Smooth muscle cell (in vitro differentiated cells): ENCODE measurements at regions not wholly inside any gene's neighbourhood (a gene's known extent, or its start where the extent isn't known, plus 50 kb on each side); places are given as distances from the start of the nearest gene placed in this dataset.

Experiments
- DNase-seq: peaks from one replicate; lab custom pipeline; 2025; ENCODE audit not compliant: unreplicated experiment; lab: John Stamatoyannopoulos, UW
- H2AFZ ChIP-seq: fragments of 200-600 bp; sonication (generic); 2 replicates; pipeline ENCODE4 v1.6.0; 2016; ENCODE audit warnings: antibody characterized with exemption, low read depth, mild to moderate bottlenecking
- H3F3A ChIP-seq: fragments of 200-600 bp; sonication (generic); 2 replicates; pipeline ENCODE4 v1.6.0; 2017; ENCODE audit warnings: antibody characterized with exemption, low read depth
- H3K27ac ChIP-seq: fragments of 200-600 bp; sonication (generic); 2 replicates; pipeline ENCODE4 v1.5.1; 2016; ENCODE audit warnings: low read depth, mild to moderate bottlenecking
- H3K27me3 ChIP-seq: fragments of 200-600 bp; sonication (generic); 2 replicates; pipeline ENCODE4 v1.6.1; 2016; ENCODE audit warnings: low read depth, mild to moderate bottlenecking
- H3K36me3 ChIP-seq: fragments of 200-600 bp; sonication (generic); 2 replicates; pipeline ENCODE4 v1.5.1; 2016; ENCODE audit warnings: low read depth
- H3K4me1 ChIP-seq: fragments of 200-600 bp; sonication (generic); 2 replicates; pipeline ENCODE4 v1.5.1; 2016; ENCODE audit warnings: low read depth
- H3K4me2 ChIP-seq: fragments of 200-600 bp; sonication (generic); 2 replicates; pipeline ENCODE4 v1.6.0; 2016; ENCODE audit warnings: mild to moderate bottlenecking
- H3K4me3 ChIP-seq: fragments of 200-600 bp; sonication (generic); 2 replicates; pipeline ENCODE4 v1.5.1; 2016; ENCODE audit warnings: mild to moderate bottlenecking
- H3K79me2 ChIP-seq: fragments of 200-600 bp; sonication (generic); 2 replicates; pipeline ENCODE4 v1.6.0; 2016; ENCODE audit warnings: low read depth, mild to moderate bottlenecking
- H3K9ac ChIP-seq: fragments of 200-600 bp; sonication (generic); 2 replicates; pipeline ENCODE4 v1.6.0; 2016; ENCODE audit warnings: low read depth
- H3K9me3 ChIP-seq: fragments of 200-600 bp; sonication (generic); replicated peaks from 2 replicates; pipeline ENCODE4 v1.5.1; 2016; ENCODE audit warnings: low read depth
- H4K20me1 ChIP-seq: fragments of 200-600 bp; sonication (generic); 2 replicates; pipeline ENCODE4 v1.6.0; 2016; ENCODE audit warnings: low read depth
- WGBS: methylation state at CpG from one replicate; pipeline ENCODE4 v1.1.7; 2016; ENCODE audit warnings: low lambda C conversion rate; 5-methylcytosine and 5-hydroxymethylcytosine counted together
- TF ChIP-seq, protein P1 (sequence below): fragments of 200-600 bp; sonication (generic); IDR thresholded peaks from 2 replicates; pipeline ENCODE4 v1.5.1; 2017; ENCODE audit warnings: borderline replicate concordance, mild to moderate bottlenecking, antibody characterized with exemption; ENCODE audit not compliant: insufficient read depth, poor library complexity, severe bottlenecking

DNA sequence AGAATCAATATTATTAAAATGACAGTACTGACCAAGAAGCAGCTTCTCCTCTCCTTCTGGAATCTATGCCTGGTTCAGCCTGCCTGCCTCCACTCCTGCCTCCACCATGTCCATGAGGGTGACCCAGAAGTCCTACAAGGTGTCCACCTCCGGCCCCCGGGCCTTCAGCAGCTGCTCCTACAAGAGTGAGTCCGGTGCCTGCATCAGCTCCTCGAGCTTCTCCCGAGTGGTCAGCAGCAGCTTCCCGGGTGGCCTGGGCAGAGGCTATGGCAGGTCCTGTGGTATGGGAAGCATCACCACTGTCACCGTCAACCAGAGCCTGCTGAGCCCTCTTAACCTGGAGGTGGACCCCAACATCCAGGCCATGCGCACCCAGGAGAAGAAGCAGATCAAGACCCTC lies 822.4 kb upstream of the NEGR1 start:
- Histone ChIP-seq H3K27me3 (no peaks in the 10 kb centered on the region), H4K20me1 (no peaks in the 10 kb centered on the region), H3K4me2 (no peak overlapping the region), H3K9ac (no peak overlapping the region), H2AFZ (no peak overlapping the region), H3K36me3 (no peaks in the 10 kb centered on the region), H3K9me3 (no peaks in the 10 kb centered on the region), H3K4me1 (no peaks in the 10 kb centered on the region), H3K4me3 (no peak overlapping the region), H3K79me2 (no peaks in the 10 kb centered on the region), H3K27ac (no peak overlapping the region), H3F3A (no peaks in the 10 kb centered on the region)
- no peak for DNase-seq
- TF ChIP-seq, protein P1, sequence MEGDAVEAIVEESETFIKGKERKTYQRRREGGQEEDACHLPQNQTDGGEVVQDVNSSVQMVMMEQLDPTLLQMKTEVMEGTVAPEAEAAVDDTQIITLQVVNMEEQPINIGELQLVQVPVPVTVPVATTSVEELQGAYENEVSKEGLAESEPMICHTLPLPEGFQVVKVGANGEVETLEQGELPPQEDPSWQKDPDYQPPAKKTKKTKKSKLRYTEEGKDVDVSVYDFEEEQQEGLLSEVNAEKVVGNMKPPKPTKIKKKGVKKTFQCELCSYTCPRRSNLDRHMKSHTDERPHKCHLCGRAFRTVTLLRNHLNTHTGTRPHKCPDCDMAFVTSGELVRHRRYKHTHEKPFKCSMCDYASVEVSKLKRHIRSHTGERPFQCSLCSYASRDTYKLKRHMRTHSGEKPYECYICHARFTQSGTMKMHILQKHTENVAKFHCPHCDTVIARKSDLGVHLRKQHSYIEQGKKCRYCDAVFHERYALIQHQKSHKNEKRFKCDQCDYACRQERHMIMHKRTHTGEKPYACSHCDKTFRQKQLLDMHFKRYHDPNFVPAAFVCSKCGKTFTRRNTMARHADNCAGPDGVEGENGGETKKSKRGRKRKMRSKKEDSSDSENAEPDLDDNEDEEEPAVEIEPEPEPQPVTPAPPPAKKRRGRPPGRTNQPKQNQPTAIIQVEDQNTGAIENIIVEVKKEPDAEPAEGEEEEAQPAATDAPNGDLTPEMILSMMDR, result no peak
- WGBS, result 96% methylated on average over 8 of the region's 8 CpGs

DNA sequence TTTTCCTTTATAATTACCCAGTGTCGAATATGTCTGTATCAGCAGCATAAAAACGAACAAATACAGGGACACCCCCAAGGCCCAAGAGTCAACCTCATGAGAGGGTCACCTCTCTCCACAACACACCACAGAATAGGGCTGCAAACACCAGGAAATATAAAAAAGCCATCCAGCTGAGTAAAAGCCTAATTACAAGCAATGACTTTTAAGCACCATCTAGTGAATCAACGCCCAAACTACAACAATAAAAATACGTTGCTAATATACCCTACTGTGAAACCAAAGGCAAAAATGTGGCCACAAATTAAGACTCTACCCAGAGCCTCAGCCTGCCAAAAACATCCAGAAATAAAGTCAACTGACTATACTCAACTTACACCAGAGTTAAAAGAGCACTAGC lies 817.9 kb upstream of the NEGR1 start:
- TF ChIP-seq, protein P1, result no peak
- Histone ChIP-seq H3K27me3 (no peaks in the 10 kb centered on the region), H3K79me2 (no peaks in the 10 kb centered on the region), H3K4me3 (no peak overlapping the region), H3K4me2 (no peak overlapping the region), H3K9me3 (no peaks in the 10 kb centered on the region), H3K9ac (no peak overlapping the region), H3K4me1 (no peaks in the 10 kb centered on the region), H3K36me3 (no peaks in the 10 kb centered on the region), H3K27ac (no peak overlapping the region), H4K20me1 (no peaks in the 10 kb centered on the region), H2AFZ (no peak overlapping the region), H3F3A (no peaks in the 10 kb centered on the region)
- DNase-seq, result no peak
- 76% methylated on average over 4 of the region's 4 CpGs for WGBS

DNA sequence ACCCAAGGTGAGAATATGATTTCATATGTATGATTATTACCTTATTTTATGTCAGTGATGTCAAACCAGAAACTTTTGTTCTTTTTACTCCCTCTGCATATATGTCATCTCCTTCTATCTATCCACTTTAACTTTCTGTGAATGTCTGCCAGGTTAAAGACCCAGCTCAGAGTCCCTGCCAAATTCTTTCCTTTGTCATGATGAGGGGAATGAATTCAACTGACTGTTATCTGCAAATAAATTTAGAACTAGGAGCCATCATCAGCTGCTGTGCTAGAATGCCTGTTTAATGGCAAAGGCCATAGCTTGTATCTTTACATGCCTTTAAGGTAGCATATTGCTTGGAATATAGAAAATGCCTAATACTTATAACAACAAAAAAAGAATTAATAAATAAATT lies 815.6 kb upstream of the NEGR1 start:
- Histone ChIP-seq H3K4me3 (no peak overlapping the region), H3K27me3 (no peaks in the 10 kb centered on the region), H2AFZ (no peak overlapping the region), H3K9me3 (no peaks in the 10 kb centered on the region), H3K79me2 (no peaks in the 10 kb centered on the region), H3K4me1 (no peaks in the 10 kb centered on the region), H4K20me1 (no peaks in the 10 kb centered on the region), H3K36me3 (no peaks in the 10 kb centered on the region), H3K4me2 (no peak overlapping the region), H3F3A (no peaks in the 10 kb centered on the region), H3K9ac (no peak overlapping the region), H3K27ac (no peak overlapping the region)
- no peak for DNase-seq
- TF ChIP-seq, protein P1, result no peak

DNA sequence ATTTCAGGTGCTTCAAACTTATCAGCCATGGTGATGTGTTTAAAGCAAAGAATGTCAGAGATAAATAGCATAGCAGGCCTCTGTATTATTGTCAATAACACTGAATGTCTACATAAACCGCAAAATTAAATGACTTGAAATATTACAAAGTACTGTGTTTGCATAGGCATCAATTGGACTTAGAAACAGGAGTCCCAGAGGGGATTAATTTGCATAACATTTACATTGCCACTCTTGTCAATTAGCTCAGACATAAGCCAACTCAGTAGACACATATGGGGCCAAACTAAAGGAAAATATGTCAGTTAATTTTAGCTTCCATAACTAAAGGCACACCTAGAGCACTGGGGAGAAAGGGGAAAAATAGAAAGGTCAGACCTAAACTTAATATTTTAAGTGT lies 814.5 kb upstream of the NEGR1 start:
- Histone ChIP-seq H3K4me2 (no peak overlapping the region), H3K27me3 (no peaks in the 10 kb centered on the region), H4K20me1 (no peaks in the 10 kb centered on the region), H3F3A (no peaks in the 10 kb centered on the region), H3K4me1 (no peaks in the 10 kb centered on the region), H3K27ac (no peak overlapping the region), H3K36me3 (no peaks in the 10 kb centered on the region), H3K9me3 (no peaks in the 10 kb centered on the region), H3K79me2 (no peaks in the 10 kb centered on the region), H3K4me3 (no peak overlapping the region), H3K9ac (no peak overlapping the region), H2AFZ (no peak overlapping the region)
- DNase-seq, result no peak
- TF ChIP-seq, protein P1, result no peak
- 82% methylated on average over 1 of the region's 1 CpG for WGBS
